ENCODE measurements at regions not wholly inside any gene's neighbourhood (a gene's known extent, or its start where the extent isn't known, plus 50 kb on each side); places are given as distances from the start of the nearest gene placed in this dataset.

DNA sequence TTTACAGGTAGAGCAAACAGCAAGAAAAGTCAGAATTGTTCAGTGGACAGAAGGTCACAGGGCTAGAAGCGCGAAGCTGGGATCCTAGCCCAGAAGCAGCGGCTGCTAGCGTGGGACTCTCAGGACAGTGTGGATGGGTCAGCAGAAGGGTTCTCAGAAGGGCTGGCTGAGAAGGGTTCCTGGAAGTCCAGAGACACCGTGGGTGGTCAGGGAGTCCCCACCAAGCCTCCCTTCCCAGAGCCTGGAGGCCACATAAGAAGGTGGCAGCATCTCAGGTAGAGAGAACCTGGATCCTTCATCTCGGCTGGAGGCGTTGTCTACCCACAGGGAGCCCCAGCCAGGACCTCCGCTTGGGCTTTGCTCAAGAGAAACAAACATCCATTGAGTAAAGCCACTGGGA lies 696.3 kb downstream of the PTPRU start:
- no peak for TF ChIP-seq CTCF (IDR thresholded peaks at IDR 0.05)
- TF ChIP-seq HMGXB4 (CRISPR knock-in tag; IDR thresholded peaks at IDR 0.05; ENCODE audit: borderline replicate concordance) = no peak
- no peak for TF ChIP-seq ESRRA (IDR thresholded peaks at IDR 0.05; ENCODE audit: borderline replicate concordance, low read length)
- no peak for TF ChIP-seq RNF2 (IDR thresholded peaks at IDR 0.05; ENCODE audit: borderline replicate concordance, low read depth)
- no peak for TF ChIP-seq E2F6 (IDR thresholded peaks at IDR 0.05; ENCODE audit: borderline replicate concordance, low read depth)
- no peak for TF ChIP-seq POLR2A (IDR thresholded peaks at IDR 0.05; ENCODE audit: low read length)
- TF ChIP-seq RAD21 (conservative IDR thresholded peaks at IDR 0.05 in 1 of 2, IDR thresholded peaks at IDR 0.05 in 1 of 2) = no peak
